ENCODE measurements at regions not wholly inside any gene's neighbourhood (a gene's known extent, or its start where the extent isn't known, plus 50 kb on each side); places are given as distances from the start of the nearest gene placed in this dataset.
"Not testable (repeated sequence)": the region's sequence is repeated elsewhere in the genome, so short reads cannot be mapped to it uniquely, and the experiment has no call there.

DNA sequence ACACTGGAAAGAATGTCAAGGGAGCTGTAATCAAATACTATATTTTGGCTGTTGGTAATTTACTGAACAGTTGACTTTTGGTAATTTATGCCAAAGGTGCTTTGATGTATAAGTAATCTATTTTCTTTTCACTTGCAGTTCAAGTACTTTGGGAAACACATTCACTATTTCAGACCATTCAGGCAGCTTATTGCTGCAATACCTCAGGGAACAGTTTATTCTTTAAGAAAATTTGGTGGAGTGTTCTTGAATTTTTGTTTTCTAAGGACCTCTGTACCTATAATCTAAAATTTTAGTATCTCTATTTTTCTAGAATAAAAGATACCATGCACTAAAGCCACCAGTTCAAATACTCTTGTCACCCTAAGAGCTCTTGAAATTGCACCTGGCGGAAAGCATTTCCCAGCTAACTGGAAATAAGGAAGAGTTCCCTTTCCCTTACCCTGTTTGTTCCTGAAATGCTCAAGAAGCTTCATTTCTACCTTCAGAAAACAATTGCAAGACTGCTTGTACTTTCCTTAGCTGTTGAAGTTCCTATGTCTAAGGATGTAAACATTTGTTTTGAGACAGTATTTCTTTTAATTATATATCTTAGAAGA is 633.5 kb upstream of the FAT1 start:
- DNase-seq (ENCODE audit: low read depth) = no peak

GRCh38 chr4:187357821-187358220 is 634.2 kb upstream of the FAT1 start:
- DNase-seq (ENCODE audit: low read depth) = no peak

DNA sequence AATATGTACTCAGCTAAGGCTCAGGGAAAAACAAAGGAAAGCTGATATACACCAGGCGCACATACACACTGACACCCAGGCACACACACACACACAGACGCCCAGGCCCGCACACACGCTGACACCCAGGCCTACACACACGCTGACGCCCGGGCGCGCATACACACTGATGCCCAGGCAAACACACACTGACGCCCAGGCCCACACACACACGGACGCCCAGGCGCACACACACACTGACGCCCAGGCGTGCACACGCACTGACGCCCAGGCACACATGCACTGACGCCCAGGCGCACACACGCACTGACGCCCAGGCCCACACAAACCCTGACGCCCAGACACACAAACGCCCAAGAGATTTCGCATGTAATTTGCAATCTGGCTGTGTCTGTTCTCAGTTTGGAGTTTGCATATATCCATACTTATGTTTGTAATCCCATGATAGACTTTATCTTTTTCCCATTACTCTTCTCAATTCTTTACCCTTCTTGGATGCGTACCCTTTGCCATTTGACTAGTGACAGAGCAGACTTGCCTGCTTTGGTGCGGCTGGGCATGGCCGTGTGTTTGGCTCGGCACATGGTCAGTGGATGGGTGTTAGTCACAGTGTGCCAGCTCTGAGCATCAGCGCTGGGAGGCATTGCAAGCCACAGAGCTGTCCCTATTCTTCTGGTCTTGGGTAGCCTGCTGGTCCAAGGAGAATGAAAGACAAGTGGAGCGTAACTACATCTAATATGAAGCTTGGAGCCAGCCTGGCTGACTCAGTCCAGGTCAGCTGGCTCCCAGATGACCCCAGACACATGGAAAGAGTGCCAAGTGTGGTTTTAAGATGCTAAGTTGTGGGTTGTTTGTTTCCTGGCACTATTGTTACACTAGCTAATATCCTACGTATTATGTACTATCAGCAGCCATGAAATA is 632.4 kb upstream of the ZFP42 start:
- DNase-seq (ENCODE audit: low read depth) = no peak

- DNase-seq (ENCODE audit: low read depth) = no peak
These were observed 631.2 kb upstream of the ZFP42 start for GRCh38 chr4:187364401-187364800.

- no peak for DNase-seq (ENCODE audit: low read depth)
These were observed 630.7 kb upstream of the ZFP42 start for GRCh38 chr4:187364851-187365250.

DNA sequence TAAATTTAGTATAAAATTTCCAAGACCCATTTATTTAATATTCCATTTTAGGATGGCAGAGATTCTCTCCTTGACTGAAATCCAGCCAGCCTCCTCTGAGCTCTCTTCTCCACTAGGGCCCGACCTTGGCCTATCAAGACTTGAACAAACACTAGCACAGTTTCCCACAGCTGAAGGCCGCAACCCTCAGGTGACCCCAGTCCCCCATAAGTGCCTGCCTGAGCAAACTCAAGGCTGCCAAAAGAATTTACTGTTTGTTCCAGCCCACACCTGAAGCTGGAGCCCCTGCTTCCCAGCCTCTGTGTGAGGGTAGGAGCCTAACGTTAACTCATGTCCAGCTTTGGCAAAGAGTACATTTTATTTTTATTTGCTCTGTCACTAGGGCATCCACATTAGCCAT is 629.0 kb upstream of the ZFP42 start:
- no peak for DNase-seq (ENCODE audit: low read depth)

DNA sequence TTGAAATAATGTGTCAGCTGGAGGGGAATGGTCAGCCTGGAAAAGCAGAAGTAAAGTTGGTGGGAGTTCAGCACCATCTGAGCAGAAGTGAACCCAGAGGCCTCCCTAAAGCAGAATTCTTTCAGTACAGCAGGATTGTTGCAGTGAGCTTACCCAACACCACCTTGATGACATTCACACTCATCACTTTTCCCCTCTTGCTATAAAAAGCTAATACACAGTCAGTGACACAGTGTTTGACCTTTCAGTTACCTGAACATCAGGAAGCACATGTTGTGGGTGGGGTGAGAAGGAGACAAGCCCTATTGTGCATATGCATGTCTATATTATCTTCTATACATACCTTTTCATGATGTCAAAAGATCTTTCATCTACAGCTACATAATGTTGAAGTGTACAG is 624.7 kb upstream of the ZFP42 start:
- DNase-seq (ENCODE audit: low read depth) = no peak

- DNase-seq (ENCODE audit: low read depth) = no peak
These were observed 617.1 kb upstream of the ZFP42 start for GRCh38 chr4:187378441-187378840.

- no peak for DNase-seq (ENCODE audit: low read depth)
These were observed 615.4 kb upstream of the ZFP42 start for GRCh38 chr4:187380181-187380581.

- no peak for DNase-seq (ENCODE audit: low read depth)
These were observed 612.4 kb upstream of the ZFP42 start for GRCh38 chr4:187383181-187383580.

- no peak for DNase-seq (ENCODE audit: low read depth)
These were observed 607.8 kb upstream of the ZFP42 start for GRCh38 chr4:187387739-187388138.

DNA sequence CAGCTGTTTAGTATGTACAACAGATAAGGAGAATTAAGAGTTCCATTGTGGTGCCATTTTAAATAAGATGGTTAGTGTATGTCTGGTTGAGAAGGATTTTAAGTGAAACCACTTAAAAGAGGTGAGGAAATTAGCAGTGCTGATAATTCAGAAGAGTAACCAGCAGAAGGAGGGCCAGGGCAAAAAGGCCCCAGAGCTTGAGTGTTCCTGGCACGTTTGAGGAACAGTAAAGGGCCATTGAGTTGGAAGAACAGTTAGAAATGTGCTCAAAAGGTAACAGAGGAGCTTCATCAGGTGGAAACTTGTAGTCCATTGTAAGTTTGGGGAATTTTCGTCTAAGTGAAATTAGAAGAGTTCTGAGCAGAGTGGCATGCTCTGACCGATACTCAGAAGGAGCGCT is 606.2 kb upstream of the ZFP42 start:
- DNase-seq (ENCODE audit: low read depth) = no peak

- DNase-seq (ENCODE audit: low read depth) = no peak
These were observed 604.9 kb upstream of the ZFP42 start for GRCh38 chr4:187390646-187391045.

- DNase-seq (ENCODE audit: low read depth) = no peak
These were observed 601.8 kb upstream of the ZFP42 start for GRCh38 chr4:187393531-187394344.

- no peak for DNase-seq (ENCODE audit: low read depth)
These were observed 599.5 kb upstream of the ZFP42 start for GRCh38 chr4:187396106-187396505.

GRCh38 chr4:187408447-187408846 is 587.1 kb upstream of the ZFP42 start:
- not testable (repeated sequence) for DNase-seq (ENCODE audit: low read depth)

DNA sequence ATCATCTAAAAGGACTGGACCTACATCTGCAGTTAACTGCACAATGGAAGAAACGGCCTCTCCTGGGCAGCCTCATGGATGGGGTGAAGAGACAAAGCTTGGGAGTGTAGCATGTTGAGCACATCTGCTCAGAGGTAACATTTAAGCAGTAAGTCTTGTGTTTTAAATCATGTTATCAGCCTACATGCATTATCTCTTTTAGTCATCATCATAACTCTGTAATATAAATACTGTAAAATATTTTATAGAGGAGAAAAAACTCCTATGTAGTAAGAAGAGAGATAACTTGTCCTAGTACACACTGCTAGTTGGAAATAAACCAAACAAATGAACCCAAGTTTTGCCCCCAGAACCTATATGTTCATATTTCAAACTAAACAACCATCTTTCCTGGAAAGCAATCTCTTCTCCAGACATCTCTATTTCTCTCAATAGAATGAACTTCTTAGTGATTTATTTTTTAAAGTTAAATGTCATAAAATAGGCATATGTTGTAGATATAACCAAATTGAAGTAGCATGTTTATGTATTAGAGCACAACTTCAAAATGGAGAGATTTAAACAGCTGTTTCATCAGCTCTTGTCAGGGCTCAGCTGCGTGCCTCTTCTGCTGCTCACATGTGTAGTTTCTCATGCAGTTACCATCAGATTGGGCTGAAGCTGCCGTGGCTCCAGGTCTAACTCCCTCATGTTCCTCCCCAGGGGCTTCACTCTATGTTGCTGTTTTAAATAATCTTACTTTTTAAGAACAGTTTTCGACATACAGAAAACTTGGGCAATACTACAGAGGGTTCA is 581.8 kb upstream of the ZFP42 start:
- no peak for DNase-seq (ENCODE audit: low read depth)

DNA sequence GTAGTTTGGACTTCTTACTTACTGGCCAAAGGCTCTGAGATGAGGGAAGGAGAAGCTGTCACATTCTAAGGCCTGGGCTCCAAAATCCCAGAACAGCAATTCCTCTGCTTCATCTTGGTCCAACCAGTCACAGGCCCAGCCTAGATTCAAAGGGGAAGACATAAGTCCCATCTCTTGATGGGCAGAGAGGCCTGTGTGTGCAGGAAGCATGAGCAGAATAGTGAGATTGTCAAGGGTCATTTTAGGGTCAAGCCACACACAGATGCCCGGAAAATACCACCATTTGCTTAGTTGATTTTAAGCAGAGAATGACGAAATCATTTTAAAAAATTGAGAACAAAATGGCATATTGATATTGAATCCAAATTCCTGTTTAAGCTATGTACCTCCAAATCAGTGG is 580.9 kb upstream of the ZFP42 start:
- no peak for DNase-seq (ENCODE audit: low read depth)

GRCh38 chr4:187415231-187415630 is 580.3 kb upstream of the ZFP42 start:
- no peak for DNase-seq (ENCODE audit: low read depth)

- DNase-seq (ENCODE audit: low read depth) = no peak
These were observed 579.4 kb upstream of the ZFP42 start for GRCh38 chr4:187416216-187416615.

GRCh38 chr4:187417721-187418120 is 577.9 kb upstream of the ZFP42 start:
- DNase-seq (ENCODE audit: low read depth) = no peak

DNA sequence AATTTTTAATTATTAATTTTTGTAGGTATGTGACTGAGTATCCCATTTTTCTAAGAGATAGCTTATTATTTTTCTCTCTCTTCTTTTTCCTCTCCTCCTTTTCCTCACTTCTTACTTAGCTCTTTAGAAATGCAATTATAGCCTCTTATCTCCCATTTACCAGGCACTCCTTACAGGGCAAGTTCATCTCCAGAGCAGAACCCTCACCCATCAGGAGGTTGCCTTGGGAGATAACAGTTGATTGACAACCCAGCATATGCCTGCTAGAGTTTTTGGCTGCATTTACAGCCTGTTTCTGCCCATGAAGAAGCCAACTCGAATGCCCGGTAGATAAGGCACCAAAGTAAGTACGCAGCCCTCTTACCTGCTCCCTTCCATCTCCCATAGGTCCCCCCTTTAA is 572.9 kb upstream of the ZFP42 start:
- no peak for DNase-seq (ENCODE audit: low read depth)
